SK-N-SH (cell line): ENCODE measurements at regions not wholly inside any gene's neighbourhood (a gene's known extent, or its start where the extent isn't known, plus 50 kb on each side); places are given as distances from the start of the nearest gene placed in this dataset.

Experiments used
- CHD2 ChIP-seq: fragments of 150-350 bp; IDR thresholded peaks from 2 replicates; pipeline ENCODE4 v1.6.1; 2018; ENCODE audit warnings: low read length; ENCODE audit not compliant: partially characterized antibody
- EP300 ChIP-seq, 2 experiments: IDR thresholded peaks; 2 replicates each; pipeline versions ENCODE4 v1.4.0 to v1.6.1; 2012; ENCODE audit warnings: borderline replicate concordance in 1 of 2, low read depth in 1 of 2, low read length in 1 of 2
- EZH2phosphoT487 ChIP-seq: fragments of 200-600 bp; sonication (generic); IDR thresholded peaks from 2 replicates; pipeline ENCODE4 v1.6.1; 2017; ENCODE audit warnings: low read depth, mixed run types, mild to moderate bottlenecking, antibody characterized with exemption, moderate library complexity, borderline replicate concordance
- GABPA ChIP-seq: IDR thresholded peaks from 2 replicates; pipeline ENCODE4 v1.4.0; 2012; ENCODE audit warnings: low read depth, mild to moderate bottlenecking
- GATA2 ChIP-seq: sonication (generic); formaldehyde crosslinking; IDR thresholded peaks from 2 replicates; pipeline ENCODE4 v1.5.0; 2020; ENCODE audit warnings: mild to moderate bottlenecking, missing genetic modification reagents
- POLR2AphosphoS5 ChIP-seq: IDR thresholded peaks from 2 replicates; pipeline ENCODE4 v1.6.1; 2012; ENCODE audit warnings: low read depth, low read length
- RAD21 ChIP-seq: IDR thresholded peaks from 2 replicates; pipeline ENCODE4 v1.6.1; 2012; ENCODE audit warnings: mild to moderate bottlenecking, low read length
- TAF1 ChIP-seq: IDR thresholded peaks from 2 replicates; pipeline ENCODE4 v1.6.1; 2012; ENCODE audit warnings: low read depth, mild to moderate bottlenecking, low read length, moderate library complexity, borderline replicate concordance
- TEAD4 ChIP-seq: IDR thresholded peaks from 2 replicates; pipeline ENCODE4 v1.4.0; 2012; ENCODE audit warnings: mild to moderate bottlenecking, borderline replicate concordance; ENCODE audit not compliant: insufficient read depth
- TF ChIP-seq, protein P1 (sequence below): fragments of 200-600 bp; sonication (generic); IDR thresholded peaks from 2 replicates; pipeline ENCODE4 v1.6.1; 2017; ENCODE audit warnings: antibody characterized with exemption, mild to moderate bottlenecking, moderate library complexity
- TF ChIP-seq, protein P2 (sequence below): fragments of 150-350 bp; IDR thresholded peaks from 2 replicates; pipeline ENCODE4 v1.6.1; 2016; ENCODE audit warnings: mild to moderate bottlenecking, low read depth, low read length
- TF ChIP-seq, protein P3 (sequence below): IDR thresholded peaks from 2 replicates; pipeline ENCODE4 v1.6.1; 2012; ENCODE audit warnings: mild to moderate bottlenecking, low read depth, low read length, moderate library complexity
- TF ChIP-seq, protein P4 (sequence below): fragments of 150-350 bp; IDR thresholded peaks from 2 replicates; pipeline ENCODE4 v1.6.1; 2017; ENCODE audit warnings: antibody characterized with exemption, low read length, low read depth, borderline replicate concordance

DNA sequence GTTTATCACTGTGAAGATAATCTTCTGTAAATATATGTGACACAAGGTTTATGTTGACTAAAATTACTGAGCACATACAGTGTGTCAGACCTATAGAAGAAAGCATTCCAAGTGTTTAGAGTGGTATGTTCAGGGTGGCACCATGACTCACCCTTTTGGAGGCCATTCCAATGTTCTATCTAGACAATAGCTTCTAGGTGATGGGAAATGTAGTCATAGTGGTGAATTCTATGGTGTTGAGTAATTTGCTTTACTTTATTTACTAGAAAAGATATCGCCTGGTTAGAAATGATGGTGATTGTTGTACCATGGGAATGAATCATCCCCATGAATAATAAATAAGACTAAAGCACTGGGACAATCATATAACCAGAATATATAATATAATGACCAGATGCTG lies 72.9 kb upstream of the OR4C15 start:
- TF ChIP-seq, protein P1, sequence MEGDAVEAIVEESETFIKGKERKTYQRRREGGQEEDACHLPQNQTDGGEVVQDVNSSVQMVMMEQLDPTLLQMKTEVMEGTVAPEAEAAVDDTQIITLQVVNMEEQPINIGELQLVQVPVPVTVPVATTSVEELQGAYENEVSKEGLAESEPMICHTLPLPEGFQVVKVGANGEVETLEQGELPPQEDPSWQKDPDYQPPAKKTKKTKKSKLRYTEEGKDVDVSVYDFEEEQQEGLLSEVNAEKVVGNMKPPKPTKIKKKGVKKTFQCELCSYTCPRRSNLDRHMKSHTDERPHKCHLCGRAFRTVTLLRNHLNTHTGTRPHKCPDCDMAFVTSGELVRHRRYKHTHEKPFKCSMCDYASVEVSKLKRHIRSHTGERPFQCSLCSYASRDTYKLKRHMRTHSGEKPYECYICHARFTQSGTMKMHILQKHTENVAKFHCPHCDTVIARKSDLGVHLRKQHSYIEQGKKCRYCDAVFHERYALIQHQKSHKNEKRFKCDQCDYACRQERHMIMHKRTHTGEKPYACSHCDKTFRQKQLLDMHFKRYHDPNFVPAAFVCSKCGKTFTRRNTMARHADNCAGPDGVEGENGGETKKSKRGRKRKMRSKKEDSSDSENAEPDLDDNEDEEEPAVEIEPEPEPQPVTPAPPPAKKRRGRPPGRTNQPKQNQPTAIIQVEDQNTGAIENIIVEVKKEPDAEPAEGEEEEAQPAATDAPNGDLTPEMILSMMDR = no peak
- TF ChIP-seq GATA2 (no peak), POLR2AphosphoS5 (no peak), EP300 (IDR thresholded peaks at IDR 0.05; ENCODE audit: borderline replicate concordance in 1 of 2, low read depth in 1 of 2, low read length in 1 of 2) (no peak), CHD2 (no peak), EZH2phosphoT487 (no peak), TEAD4 (no peak), GABPA (no peak), RAD21 (no peak), TAF1 (no peak)
- TF ChIP-seq, protein P2, sequence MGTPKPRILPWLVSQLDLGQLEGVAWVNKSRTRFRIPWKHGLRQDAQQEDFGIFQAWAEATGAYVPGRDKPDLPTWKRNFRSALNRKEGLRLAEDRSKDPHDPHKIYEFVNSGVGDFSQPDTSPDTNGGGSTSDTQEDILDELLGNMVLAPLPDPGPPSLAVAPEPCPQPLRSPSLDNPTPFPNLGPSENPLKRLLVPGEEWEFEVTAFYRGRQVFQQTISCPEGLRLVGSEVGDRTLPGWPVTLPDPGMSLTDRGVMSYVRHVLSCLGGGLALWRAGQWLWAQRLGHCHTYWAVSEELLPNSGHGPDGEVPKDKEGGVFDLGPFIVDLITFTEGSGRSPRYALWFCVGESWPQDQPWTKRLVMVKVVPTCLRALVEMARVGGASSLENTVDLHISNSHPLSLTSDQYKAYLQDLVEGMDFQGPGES = no peak
- TF ChIP-seq, protein P3, sequence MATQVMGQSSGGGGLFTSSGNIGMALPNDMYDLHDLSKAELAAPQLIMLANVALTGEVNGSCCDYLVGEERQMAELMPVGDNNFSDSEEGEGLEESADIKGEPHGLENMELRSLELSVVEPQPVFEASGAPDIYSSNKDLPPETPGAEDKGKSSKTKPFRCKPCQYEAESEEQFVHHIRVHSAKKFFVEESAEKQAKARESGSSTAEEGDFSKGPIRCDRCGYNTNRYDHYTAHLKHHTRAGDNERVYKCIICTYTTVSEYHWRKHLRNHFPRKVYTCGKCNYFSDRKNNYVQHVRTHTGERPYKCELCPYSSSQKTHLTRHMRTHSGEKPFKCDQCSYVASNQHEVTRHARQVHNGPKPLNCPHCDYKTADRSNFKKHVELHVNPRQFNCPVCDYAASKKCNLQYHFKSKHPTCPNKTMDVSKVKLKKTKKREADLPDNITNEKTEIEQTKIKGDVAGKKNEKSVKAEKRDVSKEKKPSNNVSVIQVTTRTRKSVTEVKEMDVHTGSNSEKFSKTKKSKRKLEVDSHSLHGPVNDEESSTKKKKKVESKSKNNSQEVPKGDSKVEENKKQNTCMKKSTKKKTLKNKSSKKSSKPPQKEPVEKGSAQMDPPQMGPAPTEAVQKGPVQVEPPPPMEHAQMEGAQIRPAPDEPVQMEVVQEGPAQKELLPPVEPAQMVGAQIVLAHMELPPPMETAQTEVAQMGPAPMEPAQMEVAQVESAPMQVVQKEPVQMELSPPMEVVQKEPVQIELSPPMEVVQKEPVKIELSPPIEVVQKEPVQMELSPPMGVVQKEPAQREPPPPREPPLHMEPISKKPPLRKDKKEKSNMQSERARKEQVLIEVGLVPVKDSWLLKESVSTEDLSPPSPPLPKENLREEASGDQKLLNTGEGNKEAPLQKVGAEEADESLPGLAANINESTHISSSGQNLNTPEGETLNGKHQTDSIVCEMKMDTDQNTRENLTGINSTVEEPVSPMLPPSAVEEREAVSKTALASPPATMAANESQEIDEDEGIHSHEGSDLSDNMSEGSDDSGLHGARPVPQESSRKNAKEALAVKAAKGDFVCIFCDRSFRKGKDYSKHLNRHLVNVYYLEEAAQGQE = no peak
- TF ChIP-seq, protein P4, sequence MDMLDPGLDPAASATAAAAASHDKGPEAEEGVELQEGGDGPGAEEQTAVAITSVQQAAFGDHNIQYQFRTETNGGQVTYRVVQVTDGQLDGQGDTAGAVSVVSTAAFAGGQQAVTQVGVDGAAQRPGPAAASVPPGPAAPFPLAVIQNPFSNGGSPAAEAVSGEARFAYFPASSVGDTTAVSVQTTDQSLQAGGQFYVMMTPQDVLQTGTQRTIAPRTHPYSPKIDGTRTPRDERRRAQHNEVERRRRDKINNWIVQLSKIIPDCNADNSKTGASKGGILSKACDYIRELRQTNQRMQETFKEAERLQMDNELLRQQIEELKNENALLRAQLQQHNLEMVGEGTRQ = no peak
